Sigmoid colon (tissue), 6 donors: ENCODE measurements at regions not wholly inside any gene's neighbourhood (a gene's known extent, or its start where the extent isn't known, plus 50 kb on each side); places are given as distances from the start of the nearest gene placed in this dataset.

Experiments
- DNase-seq: peaks from one replicate; pipeline ENCODE4 v3.0.0-alpha.2; 2019
- H3K27ac ChIP-seq, 4 donors: fragments of 200-600 bp; sonication (generic); one replicate each; pipeline ENCODE4 v1.5.1; 2016 to 2019; ENCODE audit warnings: mild to moderate bottlenecking in 1 of 4
- H3K27me3 ChIP-seq, 3 donors: fragments of 200-600 bp; sonication (generic); one replicate each; pipeline ENCODE4 v1.5.1; 2019; ENCODE audit warnings: mild to moderate bottlenecking in 1 of 3
- H3K36me3 ChIP-seq, 4 donors: fragments of 200-600 bp; sonication (generic); one replicate each; pipeline ENCODE4 v1.5.1; 2016 to 2019
- H3K4me1 ChIP-seq, 4 donors: fragments of 200-600 bp; sonication (generic); one replicate each; pipeline ENCODE4 v1.5.1; 2017 to 2019
- H3K4me3 ChIP-seq, 4 donors: fragments of 200-600 bp; sonication (generic); one replicate each; pipeline ENCODE4 v1.5.1; 2017 to 2019; ENCODE audit warnings: mild to moderate bottlenecking in 2 of 4, moderate library complexity in 1 of 4
- H3K9me3 ChIP-seq, 4 donors: fragments of 200-600 bp in 3 of 4; sonication (generic) in 3 of 4; one replicate each; pipeline versions ENCODE4 v1.5.1 to v1.6.1; 2013 to 2019
- CTCF ChIP-seq, 4 experiments: fragments of 450-650 bp in 3 of 4; fragments of 200-600 bp in 1 of 4; IDR thresholded peaks; one replicate each; pipeline ENCODE4 v1.5.1; 2016 to 2019; ENCODE audit warnings: antibody characterized with exemption in 4 of 4, mild to moderate bottlenecking in 3 of 4, moderate library complexity in 2 of 4
- EP300 ChIP-seq, 4 donors: sonication (generic); formaldehyde crosslinking; IDR thresholded peaks; one replicate each; pipeline ENCODE4 v1.6.1; 2017; ENCODE audit warnings: antibody characterized with exemption in 4 of 4
- POLR2A ChIP-seq, 2 donors: fragments of 450-650 bp; IDR thresholded peaks; one replicate each; pipeline ENCODE4 v1.6.1; 2016; ENCODE audit warnings: antibody characterized with exemption in 2 of 2, mild to moderate bottlenecking in 2 of 2, moderate library complexity in 2 of 2
- POLR2AphosphoS5 ChIP-seq, 4 donors: sonication (generic); formaldehyde crosslinking; IDR thresholded peaks; one replicate each; pipeline ENCODE4 v1.6.1; 2017; ENCODE audit warnings: antibody characterized with exemption in 4 of 4
- WGBS, 2 donors: extraction: QIAGEN DNeasy Blood & Tissue Kit; methylation state at CpG; one replicate each; pipeline ENCODE4 v1.1.7; 2013; 5-methylcytosine and 5-hydroxymethylcytosine counted together
- intact Hi-C: fragments of 100-400 bp; cut with DNase I; formaldehyde crosslinking; loops from one replicate; pipeline ENCODE4 v1.15.1; 2023
- donor health status: healthy with polysubstance abuse.
- donor health status: healthy.

- Histone ChIP-seq H3K4me3 (no peak overlapping the region), H3K9me3 (peaks cover 0 to 2% (median 0%) of the 10 kb centered on the region in 4 donors), H3K27me3 (no peaks in the 10 kb centered on the region), H3K27ac (no peak overlapping the region), H3K4me1 (no peaks in the 10 kb centered on the region), H3K36me3 (no peaks in the 10 kb centered on the region)
- WGBS, 2 donors, result 74 to 85% methylated on average over 12 of the region's 12 CpGs
- intact Hi-C loops, result no loop called here
- DNase-seq, result no peak
- TF ChIP-seq CTCF (IDR thresholded peaks at IDR 0.05), result no peak
- TF ChIP-seq POLR2A (IDR thresholded peaks at IDR 0.05), result no peak
- no peak for TF ChIP-seq EP300 (IDR thresholded peaks at IDR 0.05)
- no peak for TF ChIP-seq POLR2AphosphoS5 (IDR thresholded peaks at IDR 0.05)
Observed at GRCh38 chr10:7501157-7501556, 90.3 kb upstream of the SFMBT2 start.

GRCh38 chr10:7498111-7498510, 87.3 kb upstream of the SFMBT2 start:
- Histone ChIP-seq H3K4me1 (no peaks in the 10 kb centered on the region), H3K9me3 (peaks cover 0 to 2% (median 0%) of the 10 kb centered on the region in 4 donors), H3K27me3 (no peaks in the 10 kb centered on the region), H3K27ac (no peak overlapping the region), H3K36me3 (no peaks in the 10 kb centered on the region), H3K4me3 (no peak overlapping the region)
- TF ChIP-seq POLR2A (IDR thresholded peaks at IDR 0.05) (no peak), CTCF (IDR thresholded peaks at IDR 0.05) (no peak)
- no peak for DNase-seq
- intact Hi-C loops, result no loop called here
- 95 to 96% methylated on average over 5 of the region's 5 CpGs for WGBS, 2 donors

- 66 to 73% methylated on average over 2 of the region's 2 CpGs for WGBS, 2 donors
- intact Hi-C loops, result no loop called here
Observed at GRCh38 chr10:7493996-7494395, 83.2 kb upstream of the SFMBT2 start.

GRCh38 chr10:7492660-7493046, 81.8 kb upstream of the SFMBT2 start:
- no peak for TF ChIP-seq POLR2A (IDR thresholded peaks at IDR 0.05)
- TF ChIP-seq POLR2AphosphoS5 (IDR thresholded peaks at IDR 0.05), result no peak
- no peak for TF ChIP-seq EP300 (IDR thresholded peaks at IDR 0.05)
- no peak for TF ChIP-seq CTCF (IDR thresholded peaks at IDR 0.05)
- no peaks in the 10 kb centered on the region for H3K9me3 ChIP-seq
- H3K36me3 ChIP-seq, result no peaks in the 10 kb centered on the region
- H3K27ac ChIP-seq, result no peak overlapping the region
- no peaks in the 10 kb centered on the region for H3K27me3 ChIP-seq
- intact Hi-C loops, result no loop called here
- DNase-seq, result no peak
- H3K4me1 ChIP-seq, result no peaks in the 10 kb centered on the region
- no peak overlapping the region for H3K4me3 ChIP-seq
- 63 to 68% methylated on average over 4 of the region's 4 CpGs for WGBS, 2 donors

More at GRCh38 chr10:7493996-7494395, 83.2 kb upstream of the SFMBT2 start:
- Histone ChIP-seq H3K27ac (no peak overlapping the region), H3K4me1 (no peaks in the 10 kb centered on the region), H3K9me3 (no peaks in the 10 kb centered on the region), H3K36me3 (no peaks in the 10 kb centered on the region), H3K4me3 (no peak overlapping the region), H3K27me3 (no peaks in the 10 kb centered on the region)
- no peak for DNase-seq
- TF ChIP-seq EP300 (IDR thresholded peaks at IDR 0.05), result no peak
- TF ChIP-seq POLR2A (IDR thresholded peaks at IDR 0.05), result no peak
- TF ChIP-seq POLR2AphosphoS5 (IDR thresholded peaks at IDR 0.05), result no peak
- TF ChIP-seq CTCF (IDR thresholded peaks at IDR 0.05), result no peak

GRCh38 chr10:7491949-7492659, 81.3 kb upstream of the SFMBT2 start:
- Histone ChIP-seq H3K27me3 (no peaks in the 10 kb centered on the region), H3K36me3 (no peaks in the 10 kb centered on the region), H3K4me1 (no peaks in the 10 kb centered on the region), H3K4me3 (no peak overlapping the region), H3K9me3 (no peaks in the 10 kb centered on the region), H3K27ac (no peak overlapping the region)
- no peak for DNase-seq
- TF ChIP-seq EP300 (IDR thresholded peaks at IDR 0.05), result no peak
- TF ChIP-seq POLR2AphosphoS5 (IDR thresholded peaks at IDR 0.05), result no peak
- TF ChIP-seq POLR2A (IDR thresholded peaks at IDR 0.05), result no peak
- TF ChIP-seq CTCF (IDR thresholded peaks at IDR 0.05), result no peak
- intact Hi-C loops, result no loop called here
